CD4-positive, alpha-beta T cell (primary cell): ENCODE measurements at regions not wholly inside any gene's neighbourhood (a gene's known extent, or its start where the extent isn't known, plus 50 kb on each side); places are given as distances from the start of the nearest gene placed in this dataset.

Experiments used
- ATAC-seq: fragments of 200-7000 bp; cut with Tn5 transposase; one replicate; pipeline ENCODE4 v1.10.0; 2022; ENCODE audit warnings: mild to moderate bottlenecking; ENCODE audit not compliant: poor library complexity
- CTCF ChIA-PET: fragments of 350-600 bp; sonication (Branson Sonifier 250); formaldehyde crosslinking; loops from one replicate; lab custom pipeline; 2021; ENCODE audit warnings: antibody characterized with exemption, inconsistent platforms; lab: Charles Lee
- POLR2A ChIA-PET: fragments of 350-600 bp; sonication (Branson Sonifier 250); formaldehyde crosslinking; loops from one replicate; lab custom pipeline; 2021; ENCODE audit warnings: antibody characterized with exemption, inconsistent platforms; lab: Charles Lee
- DNase-seq, 14 experiments: peaks; one replicate each; pipeline ENCODE4 v3.0.0-alpha.2; 2013 to 2020; ENCODE audit warnings: mixed read lengths in 2 of 14
- H3K27ac ChIP-seq, 2 donors: one replicate each; pipeline versions ENCODE4 v1.5.1 to v1.7.0; 2013; ENCODE audit warnings: low read length in 2 of 2, low read depth in 1 of 2, mild to moderate bottlenecking in 1 of 2
- H3K27me3 ChIP-seq, 2 experiments: 1 replicate in 1 of 2; 2 replicates in 1 of 2; pipeline versions ENCODE4 v1.6.1 to v1.7.0; 2013; ENCODE audit warnings: low read length in 2 of 2, control low read depth in 1 of 2, mild to moderate bottlenecking in 1 of 2, moderate library complexity in 1 of 2; ENCODE audit not compliant: insufficient read depth in 2 of 2, control insufficient read depth in 1 of 2
- H3K36me3 ChIP-seq: one replicate; pipeline ENCODE4 v1.6.1; 2013; ENCODE audit warnings: low read length, control low read depth; ENCODE audit not compliant: insufficient read depth
- H3K4me1 ChIP-seq: one replicate; pipeline ENCODE4 v1.6.1; 2013; ENCODE audit warnings: low read length, control low read depth; ENCODE audit not compliant: insufficient read depth
- H3K4me3 ChIP-seq: one replicate; pipeline ENCODE4 v1.5.1; 2013; ENCODE audit warnings: mild to moderate bottlenecking, low read length, moderate library complexity
- H3K9me3 ChIP-seq, 2 experiments: 1 replicate in 1 of 2; 2 replicates in 1 of 2; pipeline versions ENCODE4 v1.6.1 to v1.7.0; 2013; ENCODE audit warnings: low read length in 2 of 2, mild to moderate bottlenecking in 2 of 2, control low read depth in 1 of 2, moderate library complexity in 1 of 2; ENCODE audit not compliant: control insufficient read depth in 1 of 2, insufficient read depth in 1 of 2
- H3K27ac Mint-ChIP-seq: one replicate; pipeline ENCODE4 v1.8.0; 2020; ENCODE audit warnings: mixed read lengths
- H3K27me3 Mint-ChIP-seq: one replicate; pipeline ENCODE4 v1.8.0; 2021; ENCODE audit warnings: mixed read lengths
- H3K36me3 Mint-ChIP-seq: one replicate; pipeline ENCODE4 v1.8.0; 2021; ENCODE audit warnings: low read depth, mixed read lengths
- H3K4me1 Mint-ChIP-seq: one replicate; pipeline ENCODE4 v1.8.0; 2021; ENCODE audit warnings: low read depth, mixed read lengths
- H3K4me3 Mint-ChIP-seq: one replicate; pipeline ENCODE4 v1.8.0; 2020; ENCODE audit warnings: mild to moderate bottlenecking, mixed read lengths
- H3K9me3 Mint-ChIP-seq: one replicate; pipeline ENCODE4 v1.8.0; 2020; ENCODE audit warnings: mixed read lengths
- CTCF ChIP-seq: fragments of 200-600 bp; IDR thresholded peaks from one replicate; pipeline ENCODE4 v1.8.0; 2022; ENCODE audit warnings: antibody characterized with exemption, mild to moderate bottlenecking
- intact Hi-C, 2 experiments: fragments of 100-400 bp; cut with DNase I in 1 of 2; cut with micrococcal nuclease in 1 of 2; formaldehyde crosslinking; loops; one replicate each; pipeline versions ENCODE4 v1.15.1 to v1.9.0; 2023 to 2025; cut with DNase I, micrococcal nuclease

GRCh38 chr13:111022241-111022640, 92.9 kb upstream of the ARHGEF7 start:
- DNase-seq (no peak), ATAC-seq (no peak)
- no peaks in the 10 kb centered on the region for H3K4me1 Mint-ChIP-seq
- no peak overlapping the region for H3K4me3 Mint-ChIP-seq
- no peak overlapping the region for H3K27ac Mint-ChIP-seq
- no peak for TF ChIP-seq CTCF
- H3K9me3 ChIP-seq: peaks cover 15 to 17% of the 10 kb centered on the region in 2 experiments
- H3K36me3 Mint-ChIP-seq: no peaks in the 10 kb centered on the region
- ChIA-PET CTCF (no interaction called here), POLR2A (no interaction called here)
- H3K27me3 ChIP-seq: peaks cover 0 to 4% of the 10 kb centered on the region in 2 experiments
- H3K9me3 Mint-ChIP-seq: peaks cover 3% of the 10 kb centered on the region
- H3K4me1 ChIP-seq: no peaks in the 10 kb centered on the region
- H3K27ac ChIP-seq: no peak overlapping the region
- intact Hi-C loops: no loop called here
- no peaks in the 10 kb centered on the region for H3K36me3 ChIP-seq
- H3K4me3 ChIP-seq: no peak overlapping the region
- peaks cover 25% of the 10 kb centered on the region for H3K27me3 Mint-ChIP-seq

- DNase-seq (no peak), ATAC-seq (no peak)
- Mint-ChIP-seq H3K27me3 (peaks cover 35% of the 10 kb centered on the region), H3K27ac (no peak overlapping the region), H3K4me3 (no peak overlapping the region), H3K4me1 (no peaks in the 10 kb centered on the region), H3K9me3 (peaks cover 3% of the 10 kb centered on the region), H3K36me3 (no peaks in the 10 kb centered on the region)
- Histone ChIP-seq H3K27ac (no peak overlapping the region), H3K4me1 (no peaks in the 10 kb centered on the region), H3K36me3 (no peaks in the 10 kb centered on the region), H3K9me3 (peaks cover 15 to 17% of the 10 kb centered on the region in 2 experiments), H3K4me3 (no peak overlapping the region), H3K27me3 (peaks cover 0 to 4% of the 10 kb centered on the region in 2 experiments)
- intact Hi-C loops: no loop called here
- CTCF ChIA-PET: no interaction called here
- TF ChIP-seq CTCF: no peak
- POLR2A ChIA-PET: no interaction called here
Measured at GRCh38 chr13:111021270-111021669, 93.8 kb upstream of the ARHGEF7 start.

GRCh38 chr13:111020546-111020945, 94.6 kb upstream of the ARHGEF7 start:
- CTCF ChIA-PET: no interaction called here
- Histone ChIP-seq H3K27ac (no peak overlapping the region), H3K4me3 (no peak overlapping the region), H3K9me3 (peaks cover 15 to 17% of the 10 kb centered on the region in 2 experiments), H3K36me3 (no peaks in the 10 kb centered on the region), H3K4me1 (no peaks in the 10 kb centered on the region), H3K27me3 (peaks cover 0 to 4% of the 10 kb centered on the region in 2 experiments)
- DNase-seq: no peak
- POLR2A ChIA-PET: no interaction called here
- intact Hi-C loops: no loop called here
- ATAC-seq: no peak
- no peaks in the 10 kb centered on the region for H3K36me3 Mint-ChIP-seq
- H3K4me3 Mint-ChIP-seq: no peak overlapping the region
- no peak overlapping the region for H3K27ac Mint-ChIP-seq
- H3K9me3 Mint-ChIP-seq: peaks cover 3% of the 10 kb centered on the region
- no peak for TF ChIP-seq CTCF
- peaks cover 35% of the 10 kb centered on the region for H3K27me3 Mint-ChIP-seq
- H3K4me1 Mint-ChIP-seq: no peaks in the 10 kb centered on the region
